ENCODE measurements at regions not wholly inside any gene's neighbourhood (a gene's known extent, or its start where the extent isn't known, plus 50 kb on each side); places are given as distances from the start of the nearest gene placed in this dataset.

DNA sequence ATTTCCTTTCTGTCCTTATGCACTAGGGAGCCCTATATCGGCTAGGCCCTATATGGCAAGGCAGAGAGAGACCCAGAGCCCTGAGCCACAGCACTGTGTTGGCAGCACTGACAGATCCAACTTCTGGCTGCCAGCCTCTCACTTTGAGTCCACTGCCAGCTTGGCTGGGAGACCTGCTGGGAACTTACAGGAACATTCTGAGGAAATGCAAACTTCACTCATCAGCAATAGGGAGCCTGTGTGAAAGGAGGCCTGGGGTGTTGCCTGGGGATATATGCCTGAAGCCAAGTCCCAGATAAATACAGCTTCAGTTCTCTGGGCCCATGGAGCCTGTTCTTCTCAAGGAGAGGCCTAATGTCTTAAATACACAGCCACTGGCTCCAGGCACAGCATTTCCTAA lies 78.0 kb downstream of the ADRB2 start:
- TF ChIP-seq RFX5 (IDR thresholded peaks at IDR 0.05) = no peak
- TF ChIP-seq, protein P1, sequence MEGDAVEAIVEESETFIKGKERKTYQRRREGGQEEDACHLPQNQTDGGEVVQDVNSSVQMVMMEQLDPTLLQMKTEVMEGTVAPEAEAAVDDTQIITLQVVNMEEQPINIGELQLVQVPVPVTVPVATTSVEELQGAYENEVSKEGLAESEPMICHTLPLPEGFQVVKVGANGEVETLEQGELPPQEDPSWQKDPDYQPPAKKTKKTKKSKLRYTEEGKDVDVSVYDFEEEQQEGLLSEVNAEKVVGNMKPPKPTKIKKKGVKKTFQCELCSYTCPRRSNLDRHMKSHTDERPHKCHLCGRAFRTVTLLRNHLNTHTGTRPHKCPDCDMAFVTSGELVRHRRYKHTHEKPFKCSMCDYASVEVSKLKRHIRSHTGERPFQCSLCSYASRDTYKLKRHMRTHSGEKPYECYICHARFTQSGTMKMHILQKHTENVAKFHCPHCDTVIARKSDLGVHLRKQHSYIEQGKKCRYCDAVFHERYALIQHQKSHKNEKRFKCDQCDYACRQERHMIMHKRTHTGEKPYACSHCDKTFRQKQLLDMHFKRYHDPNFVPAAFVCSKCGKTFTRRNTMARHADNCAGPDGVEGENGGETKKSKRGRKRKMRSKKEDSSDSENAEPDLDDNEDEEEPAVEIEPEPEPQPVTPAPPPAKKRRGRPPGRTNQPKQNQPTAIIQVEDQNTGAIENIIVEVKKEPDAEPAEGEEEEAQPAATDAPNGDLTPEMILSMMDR (IDR thresholded peaks at IDR 0.05) = no peak
- TF ChIP-seq KDM1A (IDR thresholded peaks at IDR 0.05; ENCODE audit: low read depth) = no peak
- TF ChIP-seq RAD21 (conservative IDR thresholded peaks at IDR 0.05 in 1 of 2, IDR thresholded peaks at IDR 0.05 in 1 of 2) = no peak

Measured in A549 (cell line).